ENCODE measurements at regions not wholly inside any gene's neighbourhood (a gene's known extent, or its start where the extent isn't known, plus 50 kb on each side); places are given as distances from the start of the nearest gene placed in this dataset.

DNA sequence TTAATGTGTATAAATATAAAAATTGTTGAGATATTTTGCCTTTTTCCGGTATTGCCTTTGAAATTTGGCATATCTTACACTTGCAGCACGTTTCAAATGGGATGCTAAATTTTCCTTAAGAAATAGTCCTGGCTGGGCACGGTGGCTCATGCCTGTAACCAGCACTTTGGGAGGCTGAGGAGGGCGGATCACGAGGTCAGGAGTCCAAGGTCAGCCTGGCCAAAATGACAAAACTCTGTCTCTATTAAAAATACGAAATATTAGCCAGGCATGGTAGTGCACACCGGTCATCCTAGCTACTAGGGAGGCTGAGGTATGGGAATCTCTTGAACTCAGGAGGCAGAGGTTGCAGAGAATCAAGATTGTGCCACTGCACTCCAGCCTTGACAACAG lies 220.2 kb downstream of the PTEN start:
- no peak for DNase-seq

DNA sequence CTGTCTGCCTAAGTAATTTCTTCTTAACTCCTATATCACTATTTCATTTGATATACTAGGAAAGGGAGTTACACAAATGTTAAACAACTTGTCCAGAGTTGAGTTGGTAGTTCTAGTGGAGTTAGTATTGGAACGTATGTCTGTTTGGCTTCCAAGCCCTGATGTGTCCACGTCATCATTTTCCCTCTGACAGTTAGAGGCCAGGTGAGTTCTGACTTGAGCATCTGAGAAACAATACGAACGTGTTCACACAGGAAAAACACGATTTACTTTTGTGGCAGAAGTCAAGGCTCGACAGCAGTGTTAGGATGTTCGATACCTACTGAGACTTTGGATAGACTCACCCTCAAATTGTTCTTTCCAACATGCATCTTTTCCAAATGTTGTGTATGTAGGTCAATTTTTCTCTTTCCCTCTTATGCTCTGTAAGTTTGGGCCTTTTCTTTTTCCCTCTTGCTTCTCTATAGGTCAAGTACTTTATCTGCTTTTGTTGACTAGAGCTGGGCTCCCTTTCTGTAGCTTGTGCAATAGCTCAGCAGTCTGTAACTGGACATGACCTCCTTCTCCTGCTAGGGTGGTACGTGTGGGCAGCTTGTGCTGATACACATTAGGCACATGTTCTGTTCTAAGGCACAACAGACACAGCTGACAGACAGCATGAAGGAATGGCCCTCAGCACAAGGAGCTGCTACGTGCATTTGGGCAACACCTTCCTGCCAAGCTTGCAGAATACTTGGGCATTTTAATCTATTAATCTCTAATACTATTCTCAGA lies 222.9 kb downstream of the PTEN start:
- DNase-seq = no peak

DNA sequence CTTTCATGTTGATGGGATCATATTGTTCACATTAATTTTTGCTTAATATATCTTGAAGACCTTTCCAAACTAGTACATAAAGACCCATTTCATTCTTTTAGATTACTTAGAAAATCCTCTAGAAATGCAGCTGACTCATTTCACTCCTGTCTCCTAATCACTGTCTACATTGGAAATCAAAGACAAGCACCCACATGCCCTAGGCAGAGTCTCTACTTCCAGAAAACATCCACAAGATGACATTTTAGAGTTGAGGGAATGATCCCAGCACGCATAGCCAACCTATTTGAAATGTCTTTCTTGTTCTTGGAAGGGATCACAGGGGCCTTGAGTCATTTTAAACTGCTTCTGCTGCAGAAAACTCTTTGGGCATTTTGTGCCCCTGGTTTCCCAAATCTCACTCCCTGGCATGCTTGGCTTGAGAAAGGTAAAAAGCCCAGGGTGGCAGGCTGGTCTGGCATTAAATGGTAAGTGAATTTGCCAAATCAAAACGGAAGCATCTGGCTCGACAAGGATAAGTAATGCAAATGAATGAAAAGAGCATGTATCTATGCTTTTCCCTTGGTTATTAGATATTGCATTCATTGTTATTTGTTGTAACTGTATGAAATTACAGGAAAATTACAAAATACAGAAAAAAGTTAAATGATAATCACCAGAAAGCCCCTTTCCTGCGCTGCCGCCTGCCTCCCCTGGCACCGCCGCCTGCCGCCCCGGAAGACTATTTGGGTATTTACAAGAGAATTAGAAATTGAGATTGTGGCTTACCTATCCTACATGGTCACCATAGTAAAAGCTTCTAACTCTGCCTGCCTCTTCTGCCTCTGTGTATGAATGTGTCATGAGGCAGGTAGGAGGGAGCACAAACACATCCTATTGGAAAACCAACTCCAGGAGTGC lies 225.3 kb downstream of the PTEN start:
- no peak for DNase-seq

DNA sequence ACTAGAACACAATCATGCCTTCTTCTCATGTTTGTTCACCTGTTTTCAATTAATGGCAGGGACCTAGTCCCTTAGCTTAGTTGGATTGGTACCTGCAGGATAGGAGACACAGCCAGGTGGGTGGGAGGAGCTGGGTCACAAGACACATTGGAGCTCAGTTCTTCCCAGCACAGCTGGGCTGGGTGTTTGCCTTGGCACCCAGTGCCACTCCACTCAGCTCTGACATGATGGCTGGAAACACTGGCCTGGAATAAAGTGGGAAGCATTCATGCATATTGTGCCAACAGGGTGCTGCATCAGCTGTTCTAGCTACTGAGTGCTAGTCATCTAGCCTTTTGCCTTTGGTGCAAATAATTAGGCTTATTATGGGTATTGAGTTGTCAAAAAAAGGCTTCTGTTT lies 226.1 kb downstream of the PTEN start:
- no peak for DNase-seq

DNA sequence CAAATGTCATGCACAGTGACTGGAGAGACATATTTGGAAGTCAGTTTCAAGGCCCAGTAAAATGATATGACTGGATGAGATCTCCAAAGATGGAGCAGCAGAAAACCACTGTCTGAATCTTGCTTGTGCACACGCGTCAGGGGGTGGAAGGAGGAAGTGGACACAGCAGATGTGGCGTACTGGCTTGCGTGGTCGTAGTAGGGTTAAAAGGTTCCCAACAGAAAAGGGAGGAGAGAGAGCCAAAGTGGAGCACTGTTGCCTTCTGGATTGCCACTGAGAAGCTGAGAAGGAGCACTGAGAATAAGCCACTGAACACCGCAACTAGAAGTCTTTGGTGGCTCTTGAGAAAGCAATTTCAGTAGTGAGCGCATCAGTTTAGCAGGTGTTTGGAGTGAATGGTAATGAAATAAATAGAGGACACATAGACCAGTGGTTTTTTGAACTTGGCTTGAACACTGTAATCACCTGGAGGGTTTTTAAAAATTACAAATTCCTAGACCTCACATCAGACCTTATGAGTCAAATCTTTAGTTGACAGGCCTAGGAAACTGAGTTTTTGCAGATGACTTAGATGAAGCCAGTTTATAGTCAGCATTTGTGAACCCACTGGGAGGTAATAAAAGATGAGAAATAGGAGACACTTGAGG lies 227.3 kb downstream of the PTEN start:
- no peak for DNase-seq

DNA sequence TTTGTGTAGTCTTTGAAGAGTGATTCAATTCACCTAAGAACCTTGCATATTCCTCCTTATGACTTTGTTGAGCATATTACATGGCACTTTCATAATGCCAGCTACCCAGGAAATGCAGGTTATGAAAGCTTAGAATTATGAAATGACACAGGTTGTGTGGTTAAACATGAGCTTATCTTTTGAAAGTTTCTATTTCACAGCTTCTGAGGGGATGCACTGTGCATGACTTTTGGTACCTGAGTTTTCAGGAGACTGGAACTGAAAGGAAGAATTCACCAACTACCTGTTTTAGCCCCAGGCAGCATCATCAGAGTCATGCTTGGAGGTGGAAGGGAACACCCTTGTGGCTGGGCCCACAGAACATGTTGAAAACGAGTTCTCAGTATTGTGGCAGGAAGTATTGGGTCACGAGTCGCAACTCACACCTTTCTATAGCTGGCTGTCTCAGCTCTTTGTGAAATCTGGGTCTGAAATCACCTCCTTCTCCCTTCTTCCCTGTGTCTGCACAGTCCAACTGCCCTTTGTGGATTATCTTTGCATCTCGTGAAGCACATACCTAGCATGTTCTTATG lies 228.2 kb downstream of the PTEN start:
- DNase-seq = peak; percentile 66 to 80

DNA sequence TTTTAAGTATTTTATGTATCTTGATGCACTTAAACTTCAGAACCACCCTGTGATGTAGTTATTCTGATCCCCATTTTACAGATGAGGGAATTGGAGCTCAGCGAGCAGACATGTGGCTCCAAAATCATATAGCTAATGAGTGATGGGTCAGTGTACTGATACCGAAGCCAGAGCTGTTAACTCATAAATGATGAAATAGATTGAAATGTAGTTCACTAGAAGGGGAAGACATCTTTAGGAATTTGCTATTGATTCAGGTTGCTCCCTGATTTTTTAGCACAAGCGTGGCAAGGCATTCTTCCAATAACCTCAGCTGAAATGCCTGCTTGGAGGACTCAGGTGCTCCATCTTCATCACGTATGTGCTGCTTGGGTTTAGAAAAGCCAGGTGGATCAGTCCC lies 228.8 kb downstream of the PTEN start:
- DNase-seq = no peak

DNA sequence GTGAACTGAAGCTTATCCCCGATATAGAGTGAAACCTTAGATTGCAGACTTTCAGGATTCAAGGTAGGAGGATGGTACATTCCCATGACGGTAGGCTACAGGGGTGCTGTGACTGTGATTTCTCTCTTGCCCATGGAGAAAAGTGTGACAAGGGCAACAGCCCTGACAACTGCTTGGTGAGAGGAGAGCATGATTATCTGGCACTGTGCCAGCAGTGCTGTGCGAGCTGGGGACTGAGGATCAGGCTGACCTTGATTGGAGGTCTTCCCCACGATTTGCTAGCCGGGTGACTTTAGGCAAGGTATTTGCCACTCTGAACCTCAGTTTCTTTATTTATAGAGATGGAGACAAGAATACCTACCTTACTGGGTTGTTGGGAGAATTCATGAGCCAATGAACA lies 229.5 kb downstream of the PTEN start:
- DNase-seq = no peak

DNA sequence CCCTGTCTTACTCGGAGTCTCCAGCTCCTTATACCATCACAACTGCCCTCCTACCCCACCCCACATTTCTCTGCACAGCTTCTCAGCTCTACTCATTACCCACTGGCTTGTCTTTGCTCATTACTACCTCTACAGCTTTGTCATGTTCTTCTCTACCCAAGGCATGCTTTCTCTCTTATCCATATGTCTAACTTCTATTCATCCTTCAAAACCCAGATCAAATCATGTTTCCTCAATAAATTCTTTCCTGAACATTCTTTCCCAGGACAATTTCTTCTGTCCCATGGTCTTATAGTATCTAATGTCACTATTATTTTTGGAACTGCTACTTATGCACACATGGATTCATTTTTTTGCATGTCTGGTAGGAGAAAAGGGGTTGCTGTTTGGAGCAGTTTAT lies 231.4 kb downstream of the PTEN start:
- no peak for DNase-seq

DNA sequence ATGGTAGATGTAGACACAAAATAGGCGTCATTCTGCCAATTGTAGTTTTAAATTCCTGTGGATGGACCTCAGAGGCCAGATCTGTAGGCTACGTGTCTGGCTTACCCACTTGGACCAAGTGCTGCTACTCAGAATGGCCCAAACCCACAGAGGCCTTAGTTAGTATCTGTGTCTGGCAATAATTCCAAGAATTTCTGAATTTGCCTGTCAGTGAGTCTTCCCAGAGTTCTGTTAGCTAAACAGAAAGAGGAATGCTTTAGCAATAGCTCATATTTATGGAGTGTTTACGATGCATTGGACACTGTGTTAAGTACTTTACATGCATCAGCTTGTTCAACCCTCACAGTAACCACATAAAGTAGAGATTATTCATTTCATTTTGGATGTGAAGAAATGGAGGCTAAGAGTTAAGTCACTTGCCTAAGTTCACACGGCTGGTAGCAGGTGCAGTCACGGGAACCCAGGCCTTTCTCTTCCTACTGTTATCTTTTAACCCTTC lies 231.8 kb downstream of the PTEN start:
- DNase-seq = no peak

DNA sequence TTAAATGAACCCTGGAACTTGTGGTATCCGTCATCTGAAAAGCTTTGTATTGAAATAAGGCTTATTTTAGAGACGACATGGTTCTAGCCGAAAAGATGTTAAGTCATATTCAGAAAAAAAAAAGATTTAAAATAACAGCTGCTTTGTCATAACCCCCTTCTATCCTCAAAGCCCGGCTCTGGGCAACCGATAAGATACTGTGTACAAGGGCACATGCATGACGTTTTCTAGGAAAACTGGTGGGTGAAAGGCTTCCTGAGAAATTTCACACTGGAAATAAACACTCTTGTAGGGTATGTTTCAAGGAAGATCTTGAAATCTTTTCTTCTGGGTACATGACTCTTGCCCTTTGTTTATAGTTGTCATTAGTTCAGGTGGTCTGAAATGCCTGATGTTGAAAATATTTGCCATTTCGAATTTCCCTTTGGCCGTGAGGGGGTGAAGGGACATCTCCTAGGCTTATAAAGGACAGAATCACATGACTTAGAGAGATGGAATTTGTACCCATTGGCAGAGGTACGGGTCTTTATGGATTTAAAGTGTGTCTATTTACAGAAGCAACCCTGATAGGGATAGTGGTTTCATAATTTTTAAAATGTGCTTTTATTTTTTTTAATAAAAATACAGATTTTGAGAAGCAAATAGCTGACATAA lies 232.5 kb downstream of the PTEN start:
- DNase-seq = no peak

DNA sequence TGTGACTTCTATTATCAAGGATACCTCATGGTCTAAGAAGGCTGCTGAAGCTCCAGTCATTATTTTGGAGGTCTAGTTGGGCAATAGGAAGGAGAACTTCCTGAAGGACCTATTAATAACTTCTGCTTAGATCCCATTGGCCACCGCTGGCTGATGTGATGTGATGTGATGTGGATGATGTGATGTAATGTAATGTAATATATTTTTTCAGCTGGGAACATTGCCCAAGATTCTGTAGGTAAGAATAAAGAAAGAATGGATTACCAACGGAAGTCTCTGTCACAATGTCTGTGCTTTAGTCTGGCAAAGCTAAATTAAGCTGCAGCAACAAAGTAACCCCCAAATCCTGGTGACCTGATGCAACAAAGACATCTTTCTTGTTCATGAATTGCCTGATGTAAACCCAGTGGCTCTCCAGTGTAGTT lies 233.7 kb downstream of the PTEN start:
- DNase-seq = no peak

DNA sequence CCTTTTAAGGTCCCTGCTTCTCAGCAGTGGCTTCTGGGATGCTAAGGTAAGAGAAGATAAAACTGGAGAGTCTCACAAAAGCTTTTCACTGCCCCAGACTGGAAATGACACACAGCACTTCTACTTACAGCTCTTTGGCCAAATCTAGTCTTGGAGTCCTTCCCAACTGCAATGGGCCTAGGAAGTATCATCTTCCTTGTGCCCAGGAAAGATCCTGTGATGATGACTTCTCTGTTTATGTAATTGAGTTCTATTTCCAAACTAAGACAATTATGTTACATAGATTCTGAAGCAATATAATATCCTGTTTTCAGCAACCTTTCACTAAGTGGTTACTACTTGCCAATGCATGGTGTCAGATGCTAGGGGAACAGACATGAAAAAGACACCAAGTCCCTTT lies 234.1 kb downstream of the PTEN start:
- DNase-seq = no peak

DNA sequence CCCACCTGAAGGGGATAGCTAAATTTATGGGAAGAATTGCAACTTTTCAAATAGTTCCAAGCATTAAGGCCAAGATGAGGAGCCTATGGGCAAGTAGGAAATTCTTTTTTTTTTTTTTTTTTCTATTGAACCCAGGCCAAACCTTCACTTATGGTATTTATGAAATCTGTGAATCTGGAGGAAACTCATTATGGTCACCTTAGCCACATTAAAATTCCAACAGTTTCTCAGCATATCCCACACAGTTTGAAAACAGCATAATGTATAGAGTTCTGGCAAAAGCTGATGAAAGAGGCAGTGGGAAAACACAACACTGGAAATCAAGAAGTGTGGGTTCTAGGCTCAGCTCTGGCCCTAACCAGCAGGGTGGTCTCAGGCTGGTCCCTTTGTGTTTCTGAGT lies 236.9 kb downstream of the PTEN start:
- DNase-seq = no peak

DNA sequence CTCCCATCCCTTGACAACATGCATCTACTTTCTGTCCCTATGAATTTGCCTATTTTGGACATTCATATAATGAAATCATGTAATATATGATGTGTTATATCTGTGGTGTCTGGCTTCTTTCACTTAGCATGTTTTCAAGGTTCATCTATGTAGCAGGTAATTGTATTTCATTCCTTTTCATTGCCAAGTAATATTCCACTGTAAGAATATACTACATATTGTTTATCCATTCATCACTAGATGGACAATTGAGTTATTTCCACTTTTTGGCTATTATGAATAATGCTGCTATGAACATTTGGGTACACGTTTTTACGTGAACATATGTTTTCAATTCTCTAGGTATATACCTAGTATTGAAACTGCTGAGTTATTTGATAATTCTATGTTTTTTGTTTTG lies 238.2 kb downstream of the PTEN start:
- no peak for DNase-seq

DNA sequence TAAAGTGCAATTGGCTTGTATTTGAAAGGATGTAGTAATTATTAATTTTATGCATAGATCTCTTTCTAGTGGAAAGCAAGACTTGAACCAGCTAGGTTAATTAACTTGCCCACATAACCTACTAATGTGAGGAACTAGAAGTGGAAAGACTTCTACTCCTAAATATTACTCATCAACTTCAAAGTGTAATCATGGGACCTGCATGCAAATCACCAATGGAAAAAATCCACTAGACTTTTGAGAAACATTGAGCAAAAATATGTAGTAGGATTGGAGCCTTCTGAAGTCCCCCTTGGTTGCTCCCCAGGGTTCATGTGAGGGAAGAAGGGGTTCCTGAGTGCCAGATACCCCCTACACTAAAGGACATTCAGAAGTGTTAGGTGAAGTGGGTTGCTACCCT lies 240.2 kb downstream of the PTEN start:
- DNase-seq = no peak

DNA sequence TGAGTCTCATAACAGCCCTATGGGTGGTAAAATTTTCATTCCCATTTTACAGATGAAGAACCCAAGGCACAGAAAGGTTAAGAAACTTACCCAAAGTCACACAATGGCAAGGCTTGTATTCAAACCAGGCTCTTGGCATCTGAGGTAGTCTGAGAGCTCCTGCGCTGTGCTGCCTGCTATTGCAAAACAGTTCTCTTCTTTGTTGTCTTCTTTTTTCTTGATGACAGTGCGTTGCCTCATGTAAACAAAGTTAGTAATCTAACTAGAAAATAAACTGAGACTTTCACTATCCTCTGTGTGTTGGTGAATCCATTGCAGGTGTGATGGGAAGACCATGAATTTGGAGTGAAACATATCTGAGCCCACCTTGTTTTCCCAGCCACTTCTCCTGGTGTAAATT lies 240.8 kb downstream of the PTEN start:
- DNase-seq = no peak

DNA sequence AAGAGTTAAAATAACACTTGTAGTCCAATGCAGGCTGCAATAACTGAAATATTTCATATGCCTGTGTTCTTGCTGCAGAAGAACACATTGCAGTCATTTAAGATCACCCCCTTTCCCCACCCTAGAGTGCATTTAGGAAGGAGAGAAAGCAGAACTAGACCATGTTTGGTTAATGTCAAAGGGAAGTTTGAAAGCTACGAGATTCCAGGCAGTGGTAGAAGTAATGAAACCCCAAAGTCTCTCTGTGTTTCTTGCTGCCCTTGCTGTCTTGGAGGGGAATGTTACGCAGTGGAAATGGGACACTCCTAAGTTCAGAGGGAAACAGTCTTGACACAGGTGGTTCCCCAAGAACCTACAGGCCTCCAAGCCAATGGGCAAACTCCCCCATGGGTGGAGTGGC lies 242.9 kb downstream of the PTEN start:
- no peak for DNase-seq

DNA sequence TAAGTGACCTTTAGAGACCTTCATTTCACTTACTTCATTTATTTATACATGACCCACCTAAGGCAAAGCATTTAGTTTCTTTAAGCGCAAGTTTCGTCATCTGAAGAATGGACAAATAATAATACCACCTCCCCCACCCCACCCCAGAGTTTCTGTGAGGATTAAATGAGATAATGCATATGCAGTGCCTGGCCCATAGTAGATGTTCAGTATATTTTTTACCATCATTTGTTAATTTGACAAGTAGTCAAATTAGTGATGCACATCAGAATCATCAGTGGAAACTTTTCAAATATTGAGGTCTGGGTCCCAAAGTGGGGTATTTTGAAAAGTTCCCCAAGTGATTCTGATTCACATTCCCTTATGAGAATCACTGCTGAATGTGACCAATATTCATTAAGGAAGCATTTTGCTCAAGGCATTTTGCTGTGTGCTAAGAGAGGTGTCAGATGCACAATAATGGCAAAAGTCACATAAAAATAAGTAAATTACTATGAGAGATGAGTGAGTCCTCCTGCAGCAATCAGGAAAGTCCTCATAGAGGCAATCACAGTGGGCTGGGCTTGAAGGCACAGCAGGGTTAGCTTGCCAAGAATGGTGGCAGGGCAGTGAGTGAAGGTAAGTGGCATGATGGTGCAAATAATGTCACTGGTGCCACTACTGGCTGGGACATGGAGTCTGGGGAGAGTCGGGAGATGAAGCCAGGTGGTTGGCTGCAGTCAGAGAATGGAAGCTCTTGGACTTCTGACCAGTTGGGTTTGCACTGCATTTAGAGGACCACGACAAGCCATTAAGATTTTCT lies 244.1 kb downstream of the PTEN start:
- DNase-seq = no peak

DNA sequence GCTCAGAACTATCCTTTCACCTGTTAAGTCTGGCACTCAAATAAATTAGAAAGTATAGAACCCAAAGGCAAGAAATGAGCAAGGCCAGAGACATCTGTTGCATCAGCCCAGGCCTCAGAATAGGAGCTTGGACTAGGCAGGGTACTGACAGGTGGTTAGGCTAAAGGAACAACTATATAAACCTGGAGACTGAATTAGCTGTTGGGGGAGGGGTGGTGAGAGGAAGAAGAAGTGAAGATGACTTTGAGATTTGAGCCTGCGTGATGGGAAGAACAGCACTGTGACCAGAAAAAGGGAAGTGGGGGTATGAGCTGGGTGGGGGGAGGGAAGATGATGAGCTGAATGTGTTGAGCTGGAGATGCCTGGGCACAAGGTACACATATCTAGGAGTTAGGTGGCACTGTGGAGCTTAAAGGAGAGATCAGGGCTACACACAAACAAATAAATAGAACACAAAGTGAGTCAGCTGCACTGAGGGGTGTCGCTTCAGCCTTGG lies 244.7 kb downstream of the PTEN start:
- DNase-seq = no peak

DNA sequence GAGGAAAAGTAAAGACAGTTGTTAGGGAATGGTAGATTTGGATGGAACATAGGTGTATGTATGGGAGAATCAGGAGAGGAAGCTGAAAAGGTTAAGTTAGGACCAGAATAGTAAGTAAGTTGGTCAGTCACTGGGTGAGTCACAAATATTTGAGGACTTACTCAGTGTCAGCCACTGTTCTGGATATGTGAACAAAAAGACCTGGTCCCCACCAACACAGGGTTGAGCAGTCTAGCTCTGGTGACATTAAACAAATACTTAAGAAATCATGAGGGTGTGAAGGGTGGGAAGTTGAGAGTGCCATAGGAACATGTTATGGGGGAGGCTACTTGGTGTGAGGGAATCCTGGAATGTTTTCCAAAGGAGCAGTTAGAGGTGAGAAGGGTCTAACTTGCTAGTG lies 246.9 kb downstream of the PTEN start:
- DNase-seq = no peak

DNA sequence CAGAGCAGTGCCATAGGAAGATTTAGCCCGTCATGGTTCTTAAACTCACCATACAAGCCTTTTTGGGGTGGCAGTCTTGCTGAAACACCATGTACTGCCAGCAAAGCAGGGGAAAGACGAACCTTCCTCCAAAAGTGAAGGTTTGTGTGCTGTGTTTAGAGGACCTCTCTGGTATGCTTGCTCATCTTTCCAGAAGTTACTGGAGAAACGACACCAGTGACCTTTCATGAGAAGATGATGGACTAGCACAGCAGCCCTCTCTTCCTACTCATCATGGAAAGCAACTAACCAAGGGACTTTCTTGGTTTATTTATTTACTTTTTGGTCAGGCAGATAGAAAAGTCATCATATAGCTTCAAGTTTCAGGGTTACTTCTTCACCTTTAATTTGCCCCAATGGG lies 247.4 kb downstream of the PTEN start:
- no peak for DNase-seq
